ENCODE measurements at regions not wholly inside any gene's neighbourhood (a gene's known extent, or its start where the extent isn't known, plus 50 kb on each side); places are given as distances from the start of the nearest gene placed in this dataset.

- no peak for TF ChIP-seq EZH2phosphoT487 (conservative IDR thresholded peaks at IDR 0.05; ENCODE audit: low read length)
- TF ChIP-seq CTCF (IDR thresholded peaks at IDR 0.05; ENCODE audit: insufficient read depth, low read length, poor library complexity, severe bottlenecking) = no peak
- H3K4me2 ChIP-seq (ENCODE audit: low read depth, low read length, poor library complexity, severe bottlenecking) = no peak overlapping the region
- H3F3A ChIP-seq (ENCODE audit: insufficient read depth) = no peaks in the 10 kb centered on the region
- H3K9ac ChIP-seq (ENCODE audit: low read length) = no peak overlapping the region
- H3K9me2 ChIP-seq (replicated peaks; ENCODE audit: insufficient read depth, low read length) = no peaks in the 10 kb centered on the region
- H3K9me3 ChIP-seq (ENCODE audit: insufficient read depth, low read length) = no peaks in the 10 kb centered on the region
- peaks cover 3% of the 10 kb centered on the region; the same call in 1 of the 2 replicates for H3K36me3 ChIP-seq (ENCODE audit: low read length)
- H3K79me2 ChIP-seq (ENCODE audit: insufficient read depth, low read length) = peaks cover 15% of the 10 kb centered on the region
- no peaks in the 10 kb centered on the region for H3K27me3 ChIP-seq (ENCODE audit: low read length)
- no peak overlapping the region for H3K4me3 ChIP-seq (ENCODE audit: insufficient read depth, low read length, poor library complexity, severe bottlenecking)
- H2AFZ ChIP-seq (ENCODE audit: low read depth, low read length, severe bottlenecking) = no peak overlapping the region
- H4K20me1 ChIP-seq (ENCODE audit: low read depth, low read length) = no peaks in the 10 kb centered on the region
- no peak overlapping the region for H3K27ac ChIP-seq (ENCODE audit: low read depth, low read length)
These were observed 86.7 kb upstream of the NEDD9 start for GRCh38 chr6:11318835-11319813.

- no peak overlapping the region for H3K27ac ChIP-seq (ENCODE audit: low read depth, low read length)
- H2AFZ ChIP-seq (ENCODE audit: low read depth, low read length, severe bottlenecking) = no peak overlapping the region
- TF ChIP-seq CTCF (IDR thresholded peaks at IDR 0.05; ENCODE audit: insufficient read depth, low read length, poor library complexity, severe bottlenecking) (no peak), EZH2phosphoT487 (conservative IDR thresholded peaks at IDR 0.05; ENCODE audit: low read length) (no peak)
- H3K79me2 ChIP-seq (ENCODE audit: insufficient read depth, low read length) = peaks cover 15% of the 10 kb centered on the region
- H3K27me3 ChIP-seq (ENCODE audit: low read length) = no peaks in the 10 kb centered on the region
- no peak overlapping the region for H3K4me3 ChIP-seq (ENCODE audit: insufficient read depth, low read length, poor library complexity, severe bottlenecking)
- no peaks in the 10 kb centered on the region for H3K9me3 ChIP-seq (ENCODE audit: insufficient read depth, low read length)
- H3K36me3 ChIP-seq (ENCODE audit: low read length) = peaks cover 3% of the 10 kb centered on the region; the same call in 1 of the 2 replicates
- no peaks in the 10 kb centered on the region for H3K9me2 ChIP-seq (replicated peaks; ENCODE audit: insufficient read depth, low read length)
- no peak overlapping the region for H3K4me2 ChIP-seq (ENCODE audit: low read depth, low read length, poor library complexity, severe bottlenecking)
- no peak overlapping the region for H3K9ac ChIP-seq (ENCODE audit: low read length)
- no peaks in the 10 kb centered on the region for H3F3A ChIP-seq (ENCODE audit: insufficient read depth)
- no peaks in the 10 kb centered on the region for H4K20me1 ChIP-seq (ENCODE audit: low read depth, low read length)
These were observed 85.7 kb upstream of the NEDD9 start for GRCh38 chr6:11317885-11318771.

GRCh38 chr6:11315743-11316437, 83.4 kb upstream of the NEDD9 start:
- no peak overlapping the region for H3K4me2 ChIP-seq (ENCODE audit: low read depth, low read length, poor library complexity, severe bottlenecking)
- H4K20me1 ChIP-seq (ENCODE audit: low read depth, low read length) = no peaks in the 10 kb centered on the region
- H3K9me2 ChIP-seq (replicated peaks; ENCODE audit: insufficient read depth, low read length) = no peaks in the 10 kb centered on the region
- H3F3A ChIP-seq (ENCODE audit: insufficient read depth) = no peaks in the 10 kb centered on the region
- H3K9ac ChIP-seq (ENCODE audit: low read length) = no peak overlapping the region
- H3K36me3 ChIP-seq (ENCODE audit: low read length) = peaks cover 3% of the 10 kb centered on the region; the same call in 1 of the 2 replicates
- TF ChIP-seq EZH2phosphoT487 (conservative IDR thresholded peaks at IDR 0.05; ENCODE audit: low read length) (no peak), CTCF (IDR thresholded peaks at IDR 0.05; ENCODE audit: insufficient read depth, low read length, poor library complexity, severe bottlenecking) (no peak)
- no peaks in the 10 kb centered on the region for H3K27me3 ChIP-seq (ENCODE audit: low read length)
- no peak overlapping the region for H2AFZ ChIP-seq (ENCODE audit: low read depth, low read length, severe bottlenecking)
- no peak overlapping the region for H3K4me3 ChIP-seq (ENCODE audit: insufficient read depth, low read length, poor library complexity, severe bottlenecking)
- no peaks in the 10 kb centered on the region for H3K9me3 ChIP-seq (ENCODE audit: insufficient read depth, low read length)
- H3K79me2 ChIP-seq (ENCODE audit: insufficient read depth, low read length) = peaks cover 22% of the 10 kb centered on the region
- H3K27ac ChIP-seq (ENCODE audit: low read depth, low read length) = no peak overlapping the region

All from SU-DHL-6 (cell line).